Panc1 (cell line): ENCODE measurements at regions not wholly inside any gene's neighbourhood (a gene's known extent, or its start where the extent isn't known, plus 50 kb on each side); places are given as distances from the start of the nearest gene placed in this dataset.

ENCODE experiments used
- ATAC-seq: fragments of 200-7000 bp; cut with Tn5 transposase; 2 replicates; pipeline ENCODE4 v1.9.1; 2020; ENCODE audit warnings: mild to moderate bottlenecking, moderate library complexity
- BruUV-seq: library from RNA; stranded (reverse); fragments of 400-500 nt; replicated peaks from 2 replicates; lab custom pipeline; 2021; lab: Mats Ljungman, UMichigan
- CTCF ChIA-PET: fragments of 300-600 bp; sonication (Branson Sonifier 250); formaldehyde crosslinking; loops from one replicate; lab custom pipeline; 2022; ENCODE audit warnings: antibody characterized with exemption; lab: Charles Lee
- POLR2A ChIA-PET: fragments of 300-600 bp; sonication (Branson Sonifier 250); formaldehyde crosslinking; loops from one replicate; lab custom pipeline; 2022; ENCODE audit warnings: antibody characterized with exemption; lab: Charles Lee
- DNase-seq: peaks from one replicate; pipeline ENCODE4 v3.0.0-alpha.2; 2010; ENCODE audit warnings: low read depth, low spot score
- H3K27ac ChIP-seq: 2 replicates; pipeline ENCODE4 v1.5.1; 2011; ENCODE audit warnings: mild to moderate bottlenecking, low read length, inconsistent platforms
- H3K27me3 ChIP-seq: fragments of 200-500 bp; sonication (Bioruptor generic); 2 replicates; pipeline ENCODE4 v1.6.0; 2014; ENCODE audit warnings: low read length, inconsistent platforms; ENCODE audit not compliant: control insufficient read depth, insufficient read depth
- H3K36me3 ChIP-seq: fragments of 200-500 bp; sonication (Bioruptor generic); 2 replicates; pipeline ENCODE4 v1.5.1; 2014; ENCODE audit warnings: inconsistent platforms, mild to moderate bottlenecking, low read length, moderate library complexity; ENCODE audit not compliant: control insufficient read depth, insufficient read depth
- H3K4me1 ChIP-seq: 2 replicates; pipeline ENCODE4 v1.5.1; 2011; ENCODE audit warnings: inconsistent platforms, mild to moderate bottlenecking, low read length, moderate library complexity; ENCODE audit not compliant: control insufficient read depth, insufficient read depth
- H3K4me3 ChIP-seq, 2 experiments: 2 replicates each; pipeline ENCODE4 v1.5.1; 2011 to 2012; ENCODE audit warnings: low read depth in 2 of 2, low read length in 2 of 2, mild to moderate bottlenecking in 2 of 2, inconsistent platforms in 1 of 2, moderate library complexity in 1 of 2
- H3K9me3 ChIP-seq: fragments of 200-500 bp; sonication (Bioruptor generic); 2 replicates; pipeline ENCODE4 v1.5.1; 2014; ENCODE audit warnings: low read depth, mild to moderate bottlenecking, inconsistent platforms, low read length, moderate library complexity; ENCODE audit not compliant: control insufficient read depth, insufficient read depth
- SIN3A ChIP-seq: IDR thresholded peaks from 2 replicates; pipeline ENCODE4 v1.6.1; 2012; ENCODE audit warnings: low read depth, mild to moderate bottlenecking, low read length, moderate library complexity, borderline replicate concordance; ENCODE audit not compliant: insufficient read depth
- TCF7L2 ChIP-seq: IDR thresholded peaks from 2 replicates; pipeline ENCODE4 v1.6.1; 2011; ENCODE audit warnings: mild to moderate bottlenecking, low read depth, low read length, inconsistent platforms
- in situ Hi-C: cut with HindIII; loops from 2 replicates; pipeline ENCODE4 v1.10.0; 2016; ENCODE audit warnings: low sequenced_read_pairs, low pct_unique_long_range_greater_than_20kb
- intact Hi-C: fragments of 100-400 bp; cut with micrococcal nuclease; formaldehyde crosslinking; loops from one replicate; pipeline ENCODE4 v1.10.0; 2022; ENCODE audit not compliant: unreplicated experiment
- TF ChIP-seq, protein P1 (sequence below), 2 experiments: IDR thresholded peaks; 2 replicates each; pipeline ENCODE4 v1.6.1; 2011 to 2012; ENCODE audit warnings: low read depth in 2 of 2, control low read depth in 1 of 2, low read length in 1 of 2, mild to moderate bottlenecking in 1 of 2, moderate library complexity in 1 of 2; ENCODE audit not compliant: insufficient read depth in 1 of 2
- TF ChIP-seq, protein P2 (sequence below): fragments of 450-650 bp; IDR thresholded peaks from 2 replicates; pipeline ENCODE4 v1.5.1; 2017; ENCODE audit warnings: mild to moderate bottlenecking

GRCh38 chr15:92304223-92304975 is 89.3 kb upstream of the ST8SIA2 start:
- H3K4me3 ChIP-seq: no peak overlapping the region
- H3K27ac ChIP-seq: no peak overlapping the region
- TF ChIP-seq TCF7L2 (no peak), SIN3A (no peak)
- TF ChIP-seq, protein P1, sequence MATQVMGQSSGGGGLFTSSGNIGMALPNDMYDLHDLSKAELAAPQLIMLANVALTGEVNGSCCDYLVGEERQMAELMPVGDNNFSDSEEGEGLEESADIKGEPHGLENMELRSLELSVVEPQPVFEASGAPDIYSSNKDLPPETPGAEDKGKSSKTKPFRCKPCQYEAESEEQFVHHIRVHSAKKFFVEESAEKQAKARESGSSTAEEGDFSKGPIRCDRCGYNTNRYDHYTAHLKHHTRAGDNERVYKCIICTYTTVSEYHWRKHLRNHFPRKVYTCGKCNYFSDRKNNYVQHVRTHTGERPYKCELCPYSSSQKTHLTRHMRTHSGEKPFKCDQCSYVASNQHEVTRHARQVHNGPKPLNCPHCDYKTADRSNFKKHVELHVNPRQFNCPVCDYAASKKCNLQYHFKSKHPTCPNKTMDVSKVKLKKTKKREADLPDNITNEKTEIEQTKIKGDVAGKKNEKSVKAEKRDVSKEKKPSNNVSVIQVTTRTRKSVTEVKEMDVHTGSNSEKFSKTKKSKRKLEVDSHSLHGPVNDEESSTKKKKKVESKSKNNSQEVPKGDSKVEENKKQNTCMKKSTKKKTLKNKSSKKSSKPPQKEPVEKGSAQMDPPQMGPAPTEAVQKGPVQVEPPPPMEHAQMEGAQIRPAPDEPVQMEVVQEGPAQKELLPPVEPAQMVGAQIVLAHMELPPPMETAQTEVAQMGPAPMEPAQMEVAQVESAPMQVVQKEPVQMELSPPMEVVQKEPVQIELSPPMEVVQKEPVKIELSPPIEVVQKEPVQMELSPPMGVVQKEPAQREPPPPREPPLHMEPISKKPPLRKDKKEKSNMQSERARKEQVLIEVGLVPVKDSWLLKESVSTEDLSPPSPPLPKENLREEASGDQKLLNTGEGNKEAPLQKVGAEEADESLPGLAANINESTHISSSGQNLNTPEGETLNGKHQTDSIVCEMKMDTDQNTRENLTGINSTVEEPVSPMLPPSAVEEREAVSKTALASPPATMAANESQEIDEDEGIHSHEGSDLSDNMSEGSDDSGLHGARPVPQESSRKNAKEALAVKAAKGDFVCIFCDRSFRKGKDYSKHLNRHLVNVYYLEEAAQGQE (IDR thresholded peaks at IDR 0.05; ENCODE audit: insufficient read depth in 1 of 2, low read depth in 2 of 2, low read length in 1 of 2): no peak
- TF ChIP-seq, protein P2, sequence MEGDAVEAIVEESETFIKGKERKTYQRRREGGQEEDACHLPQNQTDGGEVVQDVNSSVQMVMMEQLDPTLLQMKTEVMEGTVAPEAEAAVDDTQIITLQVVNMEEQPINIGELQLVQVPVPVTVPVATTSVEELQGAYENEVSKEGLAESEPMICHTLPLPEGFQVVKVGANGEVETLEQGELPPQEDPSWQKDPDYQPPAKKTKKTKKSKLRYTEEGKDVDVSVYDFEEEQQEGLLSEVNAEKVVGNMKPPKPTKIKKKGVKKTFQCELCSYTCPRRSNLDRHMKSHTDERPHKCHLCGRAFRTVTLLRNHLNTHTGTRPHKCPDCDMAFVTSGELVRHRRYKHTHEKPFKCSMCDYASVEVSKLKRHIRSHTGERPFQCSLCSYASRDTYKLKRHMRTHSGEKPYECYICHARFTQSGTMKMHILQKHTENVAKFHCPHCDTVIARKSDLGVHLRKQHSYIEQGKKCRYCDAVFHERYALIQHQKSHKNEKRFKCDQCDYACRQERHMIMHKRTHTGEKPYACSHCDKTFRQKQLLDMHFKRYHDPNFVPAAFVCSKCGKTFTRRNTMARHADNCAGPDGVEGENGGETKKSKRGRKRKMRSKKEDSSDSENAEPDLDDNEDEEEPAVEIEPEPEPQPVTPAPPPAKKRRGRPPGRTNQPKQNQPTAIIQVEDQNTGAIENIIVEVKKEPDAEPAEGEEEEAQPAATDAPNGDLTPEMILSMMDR: no peak
- ChIA-PET POLR2A (no interaction called here), CTCF (no interaction called here)
- 0 out of 2 replicates have a peak, but pooled peaks cover 2% of the 10 kb centered on the region for H3K27me3 ChIP-seq
- DNase-seq (no peak), ATAC-seq (no peak)
- H3K36me3 ChIP-seq: no peaks in the 10 kb centered on the region; the same call in 1 of the 2 replicates
- intact Hi-C loops: no loop called here
- no peaks in the 10 kb centered on the region for H3K9me3 ChIP-seq
- BruUV-seq: no TSS peak
- in situ Hi-C loops: no loop called here
- no peaks in the 10 kb centered on the region for H3K4me1 ChIP-seq

DNA sequence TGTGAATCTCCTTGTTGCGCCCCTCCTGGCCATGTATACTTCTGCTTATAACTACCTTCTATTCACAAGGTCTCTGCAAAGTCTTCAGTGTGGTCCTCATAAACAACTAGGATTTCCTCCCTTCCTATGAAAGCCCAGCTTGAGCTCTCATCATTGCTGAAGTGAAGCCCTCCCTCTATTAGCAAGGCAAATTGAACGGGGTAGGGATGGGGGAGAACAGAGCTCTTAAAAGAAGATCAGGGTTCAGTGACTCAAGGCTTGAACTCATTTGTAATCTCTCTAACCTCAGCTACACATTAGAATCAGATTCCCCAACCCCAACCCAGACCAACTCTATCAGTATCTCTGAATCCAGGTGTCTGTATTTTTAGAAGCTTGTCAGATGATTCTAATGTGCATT is 88.3 kb upstream of the ST8SIA2 start:
- no peak overlapping the region for H3K4me3 ChIP-seq
- no peaks in the 10 kb centered on the region for H3K4me1 ChIP-seq
- no peak for DNase-seq
- intact Hi-C loops: no loop called here
- H3K27ac ChIP-seq: no peak overlapping the region
- in situ Hi-C loops: no loop called here
- POLR2A ChIA-PET: no interaction called here
- no TSS peak for BruUV-seq
- CTCF ChIA-PET: interaction anchor here (0.9 kb wide), 1 partner anchor 14 kb away, joined by 3 read pairs; no protein-coding TSS in a partner anchor
- no peak for ATAC-seq
- TF ChIP-seq, protein P1 (IDR thresholded peaks at IDR 0.05; ENCODE audit: insufficient read depth in 1 of 2, low read depth in 2 of 2, low read length in 1 of 2): no peak
- TF ChIP-seq TCF7L2: no peak
- no peaks in the 10 kb centered on the region for H3K9me3 ChIP-seq
- no peaks in the 10 kb centered on the region; the same call in 1 of the 2 replicates for H3K36me3 ChIP-seq
- H3K27me3 ChIP-seq: 0 out of 2 replicates have a peak, but pooled peaks cover 2% of the 10 kb centered on the region
